ENCODE measurements at regions not wholly inside any gene's neighbourhood (a gene's known extent, or its start where the extent isn't known, plus 50 kb on each side); places are given as distances from the start of the nearest gene placed in this dataset.
A peak's percentile ranks its signal among the peaks of the same experiment; 100 is the strongest.

- TF ChIP-seq ZBTB4 (CRISPR knock-in tag; IDR thresholded peaks at IDR 0.05) (no peak), SUPT20H (IDR thresholded peaks at IDR 0.05; ENCODE audit: borderline replicate concordance, control insufficient read depth, low read depth, low read length) (no peak), HDAC2 (IDR thresholded peaks at IDR 0.05) (no peak), NR2C1 (IDR thresholded peaks at IDR 0.05) (no peak), SMARCA5 (IDR thresholded peaks at IDR 0.05) (no peak), YY1 (IDR thresholded peaks at IDR 0.05; ENCODE audit: low read depth, low read length) (peak; percentile 92), SMC3 (IDR thresholded peaks at IDR 0.05; ENCODE audit: borderline replicate concordance, low read length) (peak; percentile 56), CREB1 (IDR thresholded peaks at IDR 0.05; ENCODE audit: low read depth) (no peak), CBFB (IDR thresholded peaks at IDR 0.05; ENCODE audit: low read depth) (no peak), EZH2 (IDR thresholded peaks at IDR 0.05; ENCODE audit: borderline replicate concordance, control insufficient read depth, low read depth, low read length) (no peak), DPF2 (IDR thresholded peaks at IDR 0.05) (no peak), RAD21 (IDR thresholded peaks at IDR 0.05; ENCODE audit: insufficient read depth, low read depth, low read length) (peak; percentile 73), HDGF (IDR thresholded peaks at IDR 0.05) (no peak), TCF3 (IDR thresholded peaks at IDR 0.05; ENCODE audit: borderline replicate concordance, insufficient read depth, low read depth, low read length) (no peak), MYB (IDR thresholded peaks at IDR 0.05; ENCODE audit: borderline replicate concordance, low read depth, low read length) (no peak), SRF (IDR thresholded peaks at IDR 0.05; ENCODE audit: low read depth in 2 of 2, low read length in 2 of 2) (no peak), ZNF622 (IDR thresholded peaks at IDR 0.05) (no peak), RCOR1 (conservative IDR thresholded peaks at IDR 0.05; ENCODE audit: low read depth, low read length) (no peak), RBBP5 (conservative IDR thresholded peaks at IDR 0.05) (no peak), CBX5 (IDR thresholded peaks at IDR 0.05; ENCODE audit: low read depth) (0 out of 2 replicates have a peak, but pooled peaks have one; percentile 51), CHD2 (IDR thresholded peaks at IDR 0.05; ENCODE audit: borderline replicate concordance, low read depth, low read length) (no peak), GABPA (IDR thresholded peaks at IDR 0.05; ENCODE audit: low read depth) (no peak), YBX1 (IDR thresholded peaks at IDR 0.05) (no peak), RAD51 (IDR thresholded peaks at IDR 0.05) (no peak), BRCA1 (IDR thresholded peaks at IDR 0.05; ENCODE audit: low read depth, low read length) (no peak)
- TF ChIP-seq, protein P1, sequence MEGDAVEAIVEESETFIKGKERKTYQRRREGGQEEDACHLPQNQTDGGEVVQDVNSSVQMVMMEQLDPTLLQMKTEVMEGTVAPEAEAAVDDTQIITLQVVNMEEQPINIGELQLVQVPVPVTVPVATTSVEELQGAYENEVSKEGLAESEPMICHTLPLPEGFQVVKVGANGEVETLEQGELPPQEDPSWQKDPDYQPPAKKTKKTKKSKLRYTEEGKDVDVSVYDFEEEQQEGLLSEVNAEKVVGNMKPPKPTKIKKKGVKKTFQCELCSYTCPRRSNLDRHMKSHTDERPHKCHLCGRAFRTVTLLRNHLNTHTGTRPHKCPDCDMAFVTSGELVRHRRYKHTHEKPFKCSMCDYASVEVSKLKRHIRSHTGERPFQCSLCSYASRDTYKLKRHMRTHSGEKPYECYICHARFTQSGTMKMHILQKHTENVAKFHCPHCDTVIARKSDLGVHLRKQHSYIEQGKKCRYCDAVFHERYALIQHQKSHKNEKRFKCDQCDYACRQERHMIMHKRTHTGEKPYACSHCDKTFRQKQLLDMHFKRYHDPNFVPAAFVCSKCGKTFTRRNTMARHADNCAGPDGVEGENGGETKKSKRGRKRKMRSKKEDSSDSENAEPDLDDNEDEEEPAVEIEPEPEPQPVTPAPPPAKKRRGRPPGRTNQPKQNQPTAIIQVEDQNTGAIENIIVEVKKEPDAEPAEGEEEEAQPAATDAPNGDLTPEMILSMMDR (IDR thresholded peaks at IDR 0.05 in 2 of 3, conservative IDR thresholded peaks at IDR 0.05 in 1 of 3; ENCODE audit: control insufficient read depth in 2 of 3, extremely low read depth in 1 of 3, insufficient read depth in 1 of 3, low read depth in 3 of 3, low read length in 3 of 3) = peak in 2 of 3 experiments; percentile 47 to 51; a peak in 4 of 6 replicates
- TF ChIP-seq, protein P2, sequence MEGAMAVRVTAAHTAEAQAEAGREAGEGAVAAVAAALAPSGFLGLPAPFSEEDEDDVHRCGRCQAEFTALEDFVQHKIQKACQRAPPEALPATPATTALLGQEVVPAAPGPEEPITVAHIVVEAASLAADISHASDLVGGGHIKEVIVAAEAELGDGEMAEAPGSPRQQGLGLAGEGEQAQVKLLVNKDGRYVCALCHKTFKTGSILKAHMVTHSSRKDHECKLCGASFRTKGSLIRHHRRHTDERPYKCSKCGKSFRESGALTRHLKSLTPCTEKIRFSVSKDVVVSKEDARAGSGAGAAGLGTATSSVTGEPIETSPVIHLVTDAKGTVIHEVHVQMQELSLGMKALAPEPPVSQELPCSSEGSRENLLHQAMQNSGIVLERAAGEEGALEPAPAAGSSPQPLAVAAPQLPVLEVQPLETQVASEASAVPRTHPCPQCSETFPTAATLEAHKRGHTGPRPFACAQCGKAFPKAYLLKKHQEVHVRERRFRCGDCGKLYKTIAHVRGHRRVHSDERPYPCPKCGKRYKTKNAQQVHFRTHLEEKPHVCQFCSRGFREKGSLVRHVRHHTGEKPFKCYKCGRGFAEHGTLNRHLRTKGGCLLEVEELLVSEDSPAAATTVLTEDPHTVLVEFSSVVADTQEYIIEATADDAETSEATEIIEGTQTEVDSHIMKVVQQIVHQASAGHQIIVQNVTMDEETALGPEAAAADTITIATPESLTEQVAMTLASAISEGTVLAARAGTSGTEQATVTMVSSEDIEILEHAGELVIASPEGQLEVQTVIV (IDR thresholded peaks at IDR 0.05; ENCODE audit: borderline replicate concordance, partially characterized antibody) = no peak
Measured at GRCh38 chr10:10677479-10677878, 340.2 kb upstream of the CELF2 start (continued).
